GM21367 (cell line): ENCODE measurements at regions not wholly inside any gene's neighbourhood (a gene's known extent, or its start where the extent isn't known, plus 50 kb on each side); places are given as distances from the start of the nearest gene placed in this dataset.

Source experiments
- ATAC-seq: cut with Tn5 transposase; IDR thresholded peaks from one replicate; pipeline ENCODE4 v1.9.1; 2021; ENCODE audit not compliant: unreplicated experiment

DNA sequence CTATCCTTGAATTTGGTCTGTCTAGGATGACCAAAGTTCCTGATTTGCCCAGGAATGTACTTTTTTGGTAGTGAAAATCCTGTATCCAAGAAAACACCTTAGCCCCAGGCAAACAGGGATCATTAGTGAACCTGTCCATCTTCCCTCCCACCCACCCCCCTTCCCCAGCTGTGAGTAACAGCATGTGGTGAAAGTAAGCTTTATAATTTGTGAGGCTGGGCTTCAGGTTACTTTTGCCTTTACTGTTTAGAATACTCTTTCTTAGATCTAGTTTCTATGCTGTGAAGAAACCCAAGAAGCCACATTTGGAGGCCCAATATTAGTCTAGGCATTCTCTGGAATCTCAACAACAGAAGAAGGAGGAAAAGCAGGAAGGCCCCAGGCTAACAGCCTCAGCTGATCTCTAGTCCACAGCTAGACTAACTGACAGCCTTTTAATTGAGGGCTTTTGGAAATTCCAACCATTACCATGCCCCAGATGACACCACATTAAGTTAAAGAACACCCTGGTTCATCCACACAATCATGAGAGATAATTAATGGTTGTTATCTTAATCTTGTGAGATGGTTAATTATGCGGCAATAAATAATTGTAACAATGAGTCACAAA lies 703.0 kb upstream of the NUDT12 start:
- no peak for ATAC-seq

DNA sequence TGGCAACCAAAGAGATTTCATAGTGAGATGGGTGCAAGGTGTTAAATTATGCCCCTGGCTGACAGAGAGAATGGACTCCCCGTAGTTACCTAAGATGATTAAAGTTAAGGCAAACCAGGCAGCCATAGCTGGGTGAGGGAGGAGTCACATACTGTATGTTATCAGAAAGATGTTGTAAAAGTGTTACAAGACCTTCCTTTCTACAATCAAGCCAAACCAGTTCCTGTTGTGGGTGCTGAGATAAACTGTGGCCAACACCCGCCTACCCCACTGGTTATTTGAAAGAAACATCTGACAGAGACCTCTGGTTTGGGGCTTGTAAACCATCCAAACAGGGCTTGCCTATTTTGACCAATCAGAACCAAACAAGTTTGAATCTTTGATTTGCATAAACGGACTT lies 684.7 kb upstream of the NUDT12 start:
- ATAC-seq = no peak

DNA sequence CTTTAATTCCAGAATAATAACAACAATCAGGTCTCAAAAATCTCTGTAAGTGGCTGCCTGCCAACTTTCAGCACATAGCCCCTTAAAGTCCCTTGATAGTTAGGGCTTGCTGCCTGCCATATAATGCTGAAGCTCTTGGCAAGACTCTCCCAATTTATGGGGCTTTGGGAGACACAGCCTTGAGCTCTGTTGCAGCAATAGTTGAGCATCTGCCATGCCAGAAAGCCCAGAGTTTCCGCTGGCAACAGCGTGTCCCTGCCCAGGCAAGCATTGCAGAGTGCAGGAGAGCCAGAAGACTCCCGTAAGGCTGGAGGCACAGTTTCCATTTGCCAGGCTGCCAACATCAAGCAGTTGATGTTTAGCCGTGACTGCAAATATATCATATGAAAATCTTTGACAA lies 678.5 kb upstream of the NUDT12 start:
- ATAC-seq = no peak

DNA sequence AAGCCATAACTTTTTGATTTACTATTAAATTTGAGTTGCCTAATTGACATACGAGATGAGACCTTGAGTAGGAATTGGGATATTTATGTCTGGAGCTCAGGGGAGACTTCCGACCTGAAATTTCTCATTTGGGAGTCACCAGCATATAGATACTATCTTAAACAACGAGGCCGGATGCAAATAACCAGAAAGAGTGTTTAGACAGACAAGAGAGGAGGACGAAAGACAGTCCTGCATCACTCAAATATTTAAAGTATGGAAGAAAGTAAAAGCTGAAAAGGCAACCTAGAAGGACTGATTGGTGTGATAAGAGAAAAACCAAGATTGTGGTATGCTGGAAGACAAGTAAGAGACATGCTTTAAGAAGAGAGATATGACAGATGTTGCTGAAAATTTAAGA lies 675.0 kb upstream of the NUDT12 start:
- ATAC-seq = no peak

DNA sequence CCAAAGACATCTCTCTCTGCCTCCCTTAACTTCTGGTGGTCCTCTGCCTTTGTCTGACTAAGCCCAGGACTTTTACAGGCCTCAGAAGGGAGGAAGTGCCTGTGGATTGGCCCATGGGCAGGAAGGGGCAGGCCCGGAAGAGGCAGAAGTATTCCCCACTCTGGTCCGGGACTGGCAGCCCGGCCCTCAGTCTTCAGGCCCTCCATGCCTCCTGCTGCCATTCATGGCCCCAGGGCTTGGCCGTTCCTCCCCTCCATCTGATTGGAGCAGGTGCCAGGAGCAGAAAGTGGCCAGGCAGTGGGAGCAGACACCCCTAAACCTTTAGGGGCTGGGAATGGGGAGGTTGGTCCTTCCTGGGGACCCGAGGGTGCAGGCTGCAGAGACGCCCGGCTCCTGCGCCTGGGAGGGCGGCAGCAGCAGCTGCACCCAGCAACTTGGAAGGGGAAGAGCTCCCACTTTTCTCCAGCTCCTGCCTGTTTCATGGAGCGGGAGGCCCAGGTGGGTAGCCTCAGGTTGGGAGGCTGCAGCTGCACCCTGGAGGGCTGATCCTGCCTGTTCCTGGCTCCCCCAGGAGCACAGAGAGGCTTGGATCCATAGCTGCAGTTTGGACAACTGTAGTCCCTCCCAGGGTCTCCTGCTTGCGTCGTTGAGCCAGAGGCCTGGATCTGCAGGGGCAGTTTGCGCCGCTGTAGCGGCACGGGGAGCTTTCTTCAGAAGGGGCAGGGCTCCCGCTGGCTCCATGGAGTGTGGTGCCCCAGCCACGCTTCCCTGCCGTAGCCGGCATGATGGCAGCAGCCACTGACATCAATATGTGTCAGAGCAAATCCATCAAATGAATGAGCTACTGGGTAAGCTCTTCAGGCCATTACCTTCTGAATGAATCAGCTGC lies 661.5 kb upstream of the NUDT12 start:
- ATAC-seq = no peak

DNA sequence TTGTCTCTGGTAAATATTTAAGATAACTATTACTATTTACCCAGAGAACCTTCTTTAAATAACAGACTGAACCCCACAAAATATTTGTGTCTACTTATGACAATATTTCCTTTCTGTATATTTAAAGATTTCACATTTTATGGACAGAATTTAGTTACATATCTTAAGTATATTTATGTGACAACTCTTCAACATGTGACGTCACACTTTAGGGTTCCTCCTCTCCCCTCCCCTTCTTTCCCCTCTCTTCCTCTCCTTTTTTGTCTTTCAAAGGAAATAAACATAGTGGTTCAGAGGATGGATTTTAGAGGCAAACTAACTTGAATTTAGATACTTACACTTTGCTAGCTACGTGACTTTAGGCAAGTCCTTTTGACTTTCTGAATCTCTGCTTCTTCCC lies 655.6 kb upstream of the NUDT12 start:
- no peak for ATAC-seq

DNA sequence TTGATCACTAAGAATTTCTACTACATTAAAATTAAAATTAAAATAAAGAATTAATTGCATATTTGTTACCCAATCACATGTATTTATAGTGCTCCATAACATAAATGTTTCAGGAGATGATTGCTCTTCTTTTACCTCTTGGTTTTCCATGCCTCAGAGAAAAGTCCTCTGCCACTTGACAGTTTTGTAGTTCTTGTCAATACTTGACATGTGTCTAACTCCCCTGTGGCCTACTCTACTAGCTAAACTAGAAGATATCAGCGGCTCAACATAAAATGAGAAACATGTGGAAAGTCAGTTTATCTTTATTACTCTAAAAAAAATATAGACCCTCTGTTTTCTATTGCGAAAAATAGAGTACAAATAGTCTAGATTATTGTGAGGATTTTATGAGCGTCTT lies 650.6 kb upstream of the NUDT12 start:
- no peak for ATAC-seq

DNA sequence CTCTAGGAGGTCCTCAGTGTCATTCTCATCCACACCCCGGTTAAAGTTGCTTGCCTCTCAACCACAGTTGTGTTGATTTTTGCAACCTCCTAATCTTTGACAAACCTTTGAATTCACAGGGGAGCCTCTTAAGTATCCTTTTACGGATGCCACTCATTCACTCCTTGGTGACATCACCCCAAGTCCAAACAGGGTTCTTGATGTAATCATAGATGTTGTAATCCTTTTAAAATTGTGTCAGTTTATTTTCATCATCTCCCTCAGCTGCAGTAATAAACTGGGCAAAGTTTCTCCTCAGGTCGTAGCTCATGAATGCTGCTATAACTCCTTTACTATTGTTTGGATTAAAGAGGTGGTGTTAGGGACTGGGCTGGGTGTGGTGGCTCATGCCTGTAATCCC lies 637.2 kb upstream of the NUDT12 start:
- ATAC-seq = no peak

DNA sequence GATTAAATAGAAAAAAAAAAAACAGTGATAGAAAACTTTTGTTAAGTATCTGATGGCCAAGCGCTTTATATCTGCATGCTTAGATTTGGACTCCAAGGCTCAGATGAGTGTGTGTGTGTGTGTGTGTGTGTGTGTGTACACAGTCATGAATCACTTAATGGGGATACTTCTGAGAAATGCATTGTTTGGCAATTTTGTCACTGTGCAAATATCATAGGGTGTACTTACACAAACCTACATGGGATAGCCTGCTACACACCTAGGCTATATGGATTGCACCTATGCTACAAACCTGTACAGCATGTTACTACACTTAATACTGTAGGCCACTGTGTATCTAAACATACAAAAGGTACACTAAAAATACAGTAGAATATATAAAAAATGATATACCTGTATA lies 635.6 kb upstream of the NUDT12 start:
- no peak for ATAC-seq

DNA sequence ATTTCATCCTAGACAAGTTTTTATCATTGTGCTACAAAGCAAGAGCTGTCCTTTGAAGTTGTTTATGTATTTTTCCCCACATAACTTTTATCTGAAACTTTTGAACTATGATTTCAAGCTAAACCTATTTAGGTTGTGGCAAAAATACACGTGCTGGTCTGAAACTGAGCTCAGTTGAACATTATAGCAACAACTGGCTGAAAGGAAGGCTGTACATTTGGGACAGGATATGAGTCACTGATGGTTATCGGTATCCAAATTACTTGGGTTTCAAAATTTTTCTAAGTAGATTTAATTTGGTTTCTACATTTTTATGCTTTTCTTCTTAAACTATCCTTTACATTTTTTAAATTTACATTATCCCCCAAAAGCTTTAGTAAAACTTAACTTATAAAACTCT lies 627.3 kb upstream of the NUDT12 start:
- ATAC-seq = no peak

DNA sequence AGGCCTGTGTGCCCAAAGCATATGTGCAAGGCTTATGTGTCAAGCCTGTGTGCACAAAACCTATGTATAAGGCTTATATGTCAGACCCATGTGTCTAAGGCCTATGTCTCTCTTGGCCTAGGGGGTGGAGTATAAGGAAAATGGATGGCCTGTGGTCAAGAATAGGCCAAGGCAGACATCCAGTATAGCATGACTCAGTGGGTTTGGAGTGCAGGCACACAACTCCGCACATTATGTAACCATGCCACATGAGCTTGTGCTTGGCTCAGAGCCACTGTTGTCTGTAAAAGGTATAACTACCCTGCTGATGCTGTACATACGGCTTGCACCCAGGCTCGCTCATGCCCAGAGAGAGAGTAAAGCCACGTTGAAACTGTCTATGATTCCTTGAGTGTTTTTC lies 626.4 kb upstream of the NUDT12 start:
- no peak for ATAC-seq

DNA sequence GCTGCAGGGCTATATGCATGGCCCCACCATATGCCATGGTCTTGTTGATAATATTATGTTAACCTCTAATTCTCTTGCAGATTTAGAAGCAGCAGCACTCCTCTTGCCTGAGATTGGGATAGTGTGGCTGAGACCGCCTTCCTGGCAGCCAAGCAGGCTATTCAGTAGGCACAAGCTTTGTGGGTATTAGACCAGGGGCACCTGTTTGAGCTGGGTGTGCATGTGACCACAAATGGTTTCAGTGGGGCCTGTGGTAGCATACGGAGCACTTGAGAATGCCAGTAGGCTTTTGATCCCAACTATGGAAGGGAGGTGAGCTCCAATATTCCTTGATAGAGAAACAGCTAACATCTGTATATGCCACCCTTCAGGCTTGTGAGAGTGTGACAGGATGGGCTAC lies 625.1 kb upstream of the NUDT12 start:
- ATAC-seq = no peak

DNA sequence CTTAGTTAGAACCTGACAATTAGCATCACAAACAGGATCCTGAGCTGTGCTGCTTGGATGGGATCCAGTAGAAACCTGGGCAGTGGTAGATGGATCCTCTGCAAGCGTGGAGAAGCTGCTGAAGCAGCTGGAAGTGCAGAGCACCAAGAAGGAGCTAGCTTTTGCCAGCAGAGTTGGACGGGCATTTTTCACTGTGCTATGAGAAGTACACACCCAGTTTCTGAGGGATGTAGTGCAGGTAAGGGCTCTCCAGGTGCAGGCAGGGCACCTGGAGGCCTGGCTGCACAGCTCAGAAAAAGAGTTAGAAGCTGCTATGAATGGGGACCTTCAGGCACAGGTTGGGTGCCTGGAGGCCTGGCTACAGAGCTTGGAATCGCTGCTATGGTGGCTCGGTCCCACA lies 623.9 kb upstream of the NUDT12 start:
- ATAC-seq = no peak

DNA sequence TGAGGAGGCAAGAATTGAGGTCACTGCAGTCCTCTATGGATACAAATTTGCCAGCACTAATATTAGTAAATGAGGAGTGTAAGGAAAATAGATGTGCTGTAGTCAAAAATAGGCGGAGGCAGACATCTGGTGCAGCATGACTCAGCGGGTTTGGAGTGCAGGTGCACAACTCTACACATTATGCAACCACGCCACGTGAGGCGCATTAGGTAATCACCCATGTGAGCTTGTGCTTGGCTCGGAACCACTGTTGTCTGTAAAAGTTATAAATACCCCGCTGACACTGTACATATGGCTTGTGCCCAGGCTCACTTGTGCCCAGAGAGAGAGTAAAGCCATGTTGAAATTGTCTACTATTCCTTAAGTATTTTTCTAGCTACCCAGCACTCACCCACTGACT lies 623.5 kb upstream of the NUDT12 start:
- no peak for ATAC-seq

DNA sequence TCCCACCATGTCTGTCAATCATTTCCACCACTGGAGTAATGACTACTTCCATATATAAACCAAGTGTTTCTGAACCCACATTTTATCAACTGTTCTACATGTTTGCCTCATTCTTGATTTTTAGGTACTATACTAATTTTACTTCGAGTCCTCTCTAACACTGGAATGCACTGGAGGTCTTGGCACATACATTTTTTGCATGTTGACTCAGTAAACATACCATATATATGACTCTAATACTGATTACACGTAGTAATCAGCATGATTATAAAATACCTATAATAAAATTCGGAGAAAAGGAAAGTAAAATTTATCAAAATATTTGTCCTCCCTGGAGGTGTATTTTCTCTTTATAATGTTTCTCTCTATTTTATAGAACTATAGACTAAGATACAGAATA lies 621.7 kb upstream of the NUDT12 start:
- ATAC-seq = no peak

DNA sequence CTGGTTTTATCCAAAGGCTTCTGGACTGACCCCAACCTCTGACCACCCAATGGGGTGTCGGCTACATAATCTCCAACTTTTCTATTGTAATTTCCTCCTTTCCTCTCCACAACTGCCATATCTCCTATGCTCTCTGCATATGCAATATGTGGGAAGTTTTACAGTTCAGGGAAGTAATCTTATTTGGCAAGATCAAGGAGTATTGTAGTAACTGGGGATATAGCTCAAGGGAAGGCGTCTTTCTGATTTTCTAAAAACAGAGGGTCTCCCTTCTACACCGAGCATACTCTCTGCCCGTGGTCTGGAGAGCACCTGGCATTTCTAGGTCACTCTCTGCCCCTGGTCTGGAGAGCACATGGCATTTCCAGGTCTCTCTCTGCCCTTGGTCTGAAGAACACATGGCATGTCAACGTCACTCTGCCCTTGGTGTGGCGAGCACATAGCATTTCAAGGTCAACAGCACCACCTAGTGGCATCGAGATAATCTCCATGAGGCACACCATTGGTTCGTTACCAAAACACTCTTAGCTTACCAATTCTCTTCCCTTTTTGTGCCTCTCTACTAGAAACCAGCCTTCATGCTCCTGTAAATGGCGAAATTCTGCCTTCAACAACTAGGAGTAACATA lies 616.4 kb upstream of the NUDT12 start:
- ATAC-seq = peak; percentile 89

DNA sequence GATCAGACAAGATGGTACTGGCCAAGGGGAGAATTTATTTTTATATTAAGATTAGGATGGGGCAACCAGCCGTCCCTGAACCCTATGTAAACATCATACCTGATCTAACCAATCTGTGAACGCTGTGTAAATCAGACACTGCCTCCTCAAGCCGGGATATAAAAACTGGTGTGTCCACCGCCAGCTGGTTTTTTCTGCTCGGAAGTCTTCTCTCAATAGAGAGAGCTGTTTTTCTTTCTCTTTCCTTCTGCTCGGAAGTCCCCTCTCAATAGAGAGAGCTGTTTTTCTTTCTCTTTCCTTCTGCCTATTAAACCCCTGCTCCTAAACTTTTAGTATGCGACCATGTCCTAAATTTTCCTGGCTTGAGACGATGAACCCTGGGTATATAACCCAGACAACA lies 615.5 kb upstream of the NUDT12 start:
- ATAC-seq = no peak

DNA sequence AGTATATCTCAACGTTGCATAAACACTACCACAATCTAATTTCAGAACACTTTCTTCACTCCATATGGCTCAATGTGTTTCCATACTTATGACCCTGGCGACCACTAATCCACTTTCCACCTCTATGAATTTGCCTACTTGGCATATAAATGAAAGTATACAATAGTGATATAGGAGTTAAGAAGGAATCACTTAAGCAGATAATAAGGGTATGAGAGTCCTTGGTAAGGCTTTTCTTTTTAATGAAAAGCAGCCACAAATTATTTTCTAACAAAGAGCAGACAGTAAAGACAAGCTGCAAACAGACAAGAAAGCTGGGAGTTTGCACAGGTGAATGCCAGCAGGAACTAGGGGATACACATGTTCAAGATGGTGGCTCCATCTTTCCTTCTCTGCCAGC lies 615.1 kb upstream of the NUDT12 start:
- no peak for ATAC-seq

DNA sequence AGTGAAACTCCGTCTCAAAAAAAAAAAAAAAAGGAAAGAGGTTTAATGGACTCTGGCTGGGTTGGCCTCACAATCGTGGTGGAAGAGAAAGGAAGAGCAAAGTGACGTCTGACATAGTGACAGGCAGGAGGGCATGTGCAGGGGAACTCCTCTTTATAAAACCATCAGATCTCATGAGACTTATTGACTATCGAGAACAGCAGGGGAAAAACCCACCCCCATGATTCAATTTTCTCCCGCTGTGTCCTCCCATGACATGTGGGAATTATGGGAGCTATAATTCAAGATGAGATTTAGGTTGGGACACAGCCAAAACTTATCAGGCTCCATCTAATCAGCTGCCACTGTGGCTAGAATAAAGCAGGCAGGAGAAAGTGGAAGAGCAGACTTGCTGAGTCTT lies 610.4 kb upstream of the NUDT12 start:
- ATAC-seq = no peak

DNA sequence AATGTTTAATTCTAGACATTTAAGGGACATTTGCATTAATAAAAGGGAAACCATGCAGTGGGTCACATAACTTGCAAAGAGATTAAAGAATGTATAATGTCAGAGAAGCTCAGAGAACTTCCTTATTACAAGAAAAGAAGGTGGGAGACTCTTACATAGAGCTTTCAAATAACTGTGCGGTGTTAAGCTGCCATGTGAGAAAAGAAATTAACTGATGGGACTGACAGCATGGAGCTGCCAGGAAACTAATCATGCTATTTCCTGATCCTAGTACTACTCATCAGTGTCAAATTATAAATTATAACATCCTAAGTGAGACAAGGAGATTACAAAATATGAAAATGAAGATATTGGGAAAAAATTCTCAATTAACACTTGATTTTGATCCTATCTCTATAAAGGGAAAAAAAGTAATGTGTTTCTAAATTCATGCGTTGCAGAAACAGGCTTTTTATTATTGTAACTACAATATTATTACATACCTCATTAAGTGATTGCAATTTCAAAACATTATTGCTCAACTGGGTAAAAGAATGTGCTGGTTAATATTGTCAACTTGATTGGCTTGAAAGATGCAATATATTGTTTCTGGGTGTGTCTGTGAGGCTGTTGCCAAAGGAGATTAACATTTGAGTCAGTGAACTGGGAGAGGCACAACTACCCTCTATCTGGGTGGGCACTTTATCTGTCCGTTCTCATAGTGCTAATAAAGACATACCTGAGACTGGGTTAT lies 609.5 kb upstream of the NUDT12 start:
- ATAC-seq = no peak

DNA sequence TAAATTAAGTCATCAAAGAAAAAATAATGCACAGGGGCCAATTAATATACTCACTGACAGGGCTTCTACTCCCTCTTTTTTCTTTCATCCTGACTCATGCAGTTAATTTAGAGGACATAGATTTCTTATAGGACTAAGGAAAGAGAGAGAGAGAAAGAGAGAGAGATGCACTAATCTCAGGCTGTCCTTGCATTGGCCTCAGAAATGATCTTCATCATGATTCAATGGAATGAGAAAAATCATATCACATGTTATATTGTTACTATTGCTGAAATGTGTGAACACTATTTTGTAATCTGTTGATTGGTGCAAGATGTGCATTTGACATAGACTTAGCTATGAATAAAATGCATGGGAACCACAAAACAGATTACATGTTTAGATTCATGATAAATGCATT lies 608.3 kb upstream of the NUDT12 start:
- no peak for ATAC-seq

DNA sequence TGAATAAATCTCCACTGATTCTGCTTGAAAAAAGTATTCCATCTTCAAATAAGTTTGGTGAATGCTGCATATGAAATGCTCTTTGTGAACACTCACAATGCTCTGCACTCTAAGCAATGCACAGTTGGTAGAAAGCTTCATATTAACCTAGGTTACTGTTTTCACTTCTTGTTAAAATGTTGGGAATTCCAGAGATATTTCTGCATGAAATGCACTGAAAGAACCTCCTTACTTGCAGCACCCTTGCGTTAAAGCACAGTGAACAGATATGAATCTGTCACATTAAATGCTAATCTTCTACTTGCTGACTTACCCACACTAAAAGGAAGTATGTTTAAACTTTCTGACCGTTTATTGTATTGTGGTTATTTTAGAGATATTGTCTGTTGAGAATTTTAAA lies 584.1 kb upstream of the NUDT12 start:
- ATAC-seq = no peak
